Activated CD8-positive, alpha-beta memory T cell treated with anti-CD3 and anti-CD28 coated beads, Interleukin-2, amount 50 U/mL, for 1 hour (primary cell): ENCODE measurements at regions not wholly inside any gene's neighbourhood (a gene's known extent, or its start where the extent isn't known, plus 50 kb on each side); places are given as distances from the start of the nearest gene placed in this dataset.

Source experiments
- DNase-seq: peaks from one replicate; pipeline ENCODE4 v3.0.0-alpha.2; 2020; ENCODE audit errors: extremely low read depth

DNA sequence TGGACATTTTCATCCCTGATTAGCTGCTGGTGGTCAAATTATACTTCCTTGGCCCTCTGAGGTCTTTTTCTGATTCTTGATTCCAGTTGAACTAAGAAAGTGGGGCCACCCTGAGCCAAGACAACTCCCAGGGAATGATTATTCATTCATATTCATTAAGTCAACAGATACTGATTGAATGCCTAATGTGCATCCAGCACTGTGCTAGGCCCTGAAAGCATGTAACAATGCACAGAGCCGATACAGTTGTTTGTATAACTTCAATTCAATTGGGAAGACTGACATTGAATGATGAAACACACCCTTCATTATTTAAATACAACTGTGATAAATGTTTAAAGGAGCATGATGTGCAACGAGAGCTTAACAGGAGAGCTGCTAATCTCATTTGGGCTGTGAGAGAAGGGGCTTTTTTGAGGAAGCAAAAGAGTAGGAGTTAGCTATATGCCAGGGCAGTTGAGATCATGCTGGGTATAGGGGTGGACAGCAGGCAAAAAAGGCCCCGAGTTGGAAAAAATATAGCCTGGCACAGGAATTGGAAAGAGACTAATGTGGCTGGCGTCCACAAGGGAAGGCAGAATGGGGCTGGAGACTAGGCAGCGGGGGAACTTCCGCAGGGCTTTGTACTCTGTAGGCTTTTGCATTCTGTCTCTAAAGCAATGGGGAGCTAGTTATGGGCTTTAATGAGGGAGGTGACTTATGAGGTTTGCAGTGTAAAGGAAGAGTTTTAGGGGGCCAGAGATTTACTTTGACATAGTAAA is 57.2 kb upstream of the ACVR1 start:
- DNase-seq = no peak

- no peak for DNase-seq
These were observed 56.5 kb upstream of the ACVR1 start for GRCh38 chr2:157932480-157933159.

- DNase-seq = no peak
These were observed 55.4 kb upstream of the ACVR1 start for GRCh38 chr2:157931542-157931941.

DNA sequence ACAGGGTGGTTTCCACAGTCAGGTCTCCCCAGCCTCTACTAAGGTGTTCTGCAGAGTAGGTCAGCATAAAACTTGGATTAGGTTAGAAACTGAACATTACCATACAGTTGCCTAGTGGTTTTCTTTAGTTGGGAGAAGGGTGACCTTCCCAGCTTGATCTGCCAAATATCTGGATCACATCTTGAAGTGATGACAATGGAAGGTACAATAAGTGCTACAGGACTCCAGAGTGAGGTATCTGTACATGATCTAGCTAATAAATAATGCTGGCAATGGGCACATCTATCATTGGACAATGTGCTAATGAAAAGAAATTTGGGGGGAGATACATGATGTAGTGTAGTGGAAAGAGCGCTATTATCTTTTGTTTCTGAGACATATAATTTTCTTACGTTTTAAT is 54.6 kb upstream of the ACVR1 start:
- DNase-seq = no peak

- no peak for DNase-seq
These were observed 53.9 kb upstream of the ACVR1 start for GRCh38 chr2:157929871-157930667.

GRCh38 chr2:157928372-157928771 is 52.2 kb upstream of the ACVR1 start:
- no peak for DNase-seq

- DNase-seq = no peak
These were observed 51.0 kb upstream of the ACVR1 start for GRCh38 chr2:157927155-157927554.
